ENCODE measurements at regions not wholly inside any gene's neighbourhood (a gene's known extent, or its start where the extent isn't known, plus 50 kb on each side); places are given as distances from the start of the nearest gene placed in this dataset.

DNA sequence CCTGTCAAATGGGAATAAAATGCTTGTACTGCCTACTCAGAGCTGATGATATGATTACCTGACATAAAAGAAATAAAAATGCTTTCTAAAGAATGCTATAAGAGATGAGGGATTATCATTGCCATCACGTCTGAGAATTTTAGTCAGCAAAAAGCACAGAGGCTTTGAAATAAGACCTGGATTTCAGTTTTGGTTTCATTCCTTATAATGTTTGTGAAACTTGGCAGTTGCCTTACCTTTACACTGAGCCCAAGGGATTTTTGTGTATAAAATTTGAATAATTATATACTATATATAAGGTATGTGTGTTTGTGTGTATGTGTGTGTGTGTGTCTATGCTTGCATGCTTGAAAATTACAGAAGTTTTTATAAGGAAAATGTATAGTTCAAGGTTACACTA lies 634.8 kb upstream of the BCHE start:
- no peaks in the 10 kb centered on the region for H3K27me3 Mint-ChIP-seq (ENCODE audit: insufficient read depth, low read depth)
- no peaks in the 10 kb centered on the region for H3K9me3 Mint-ChIP-seq
- H3K4me3 ChIP-seq = no peak overlapping the region
- H3K4me3 Mint-ChIP-seq = no peak overlapping the region
- H3F3A ChIP-seq (ENCODE audit: low read depth) = no peaks in the 10 kb centered on the region
- no peaks in the 10 kb centered on the region for H4K20me1 ChIP-seq (ENCODE audit: low read depth)
- no peak overlapping the region for H3K9ac ChIP-seq
- no peak overlapping the region for H3K27ac ChIP-seq
- no peak overlapping the region for H3K27ac Mint-ChIP-seq
- DNase-seq (ENCODE audit: low spot score) = no peak
- TF ChIP-seq EZH2phosphoT487 (IDR thresholded peaks at IDR 0.05) (no peak), CTCF (IDR thresholded peaks at IDR 0.05) (no peak)
- H3K4me1 ChIP-seq = no peaks in the 10 kb centered on the region
- no peak overlapping the region for H2AFZ ChIP-seq (replicated peaks)
- H3K36me3 Mint-ChIP-seq = no peaks in the 10 kb centered on the region
- H3K36me3 ChIP-seq = no peaks in the 10 kb centered on the region
- no peaks in the 10 kb centered on the region for H3K27me3 ChIP-seq
- H3K4me1 Mint-ChIP-seq = no peaks in the 10 kb centered on the region
- H3K79me2 ChIP-seq (ENCODE audit: low read depth) = no peaks in the 10 kb centered on the region
- no peak overlapping the region for H3K4me2 ChIP-seq
- no peaks in the 10 kb centered on the region for H3K9me3 ChIP-seq (ENCODE audit: low read depth)

GRCh38 chr3:166471074-166471767 lies 634.0 kb upstream of the BCHE start:
- Histone ChIP-seq H3K4me2 (no peak overlapping the region), H3K4me1 (no peaks in the 10 kb centered on the region), H3K27me3 (no peaks in the 10 kb centered on the region), H4K20me1 (ENCODE audit: low read depth) (no peaks in the 10 kb centered on the region), H3F3A (ENCODE audit: low read depth) (no peaks in the 10 kb centered on the region), H3K79me2 (ENCODE audit: low read depth) (no peaks in the 10 kb centered on the region), H3K9ac (no peak overlapping the region), H3K4me3 (no peak overlapping the region), H3K27ac (no peak overlapping the region), H3K9me3 (ENCODE audit: low read depth) (no peaks in the 10 kb centered on the region), H3K36me3 (no peaks in the 10 kb centered on the region), H2AFZ (replicated peaks) (no peak overlapping the region)
- TF ChIP-seq EZH2 (IDR thresholded peaks at IDR 0.05) = no peak
- TF ChIP-seq CTCF (IDR thresholded peaks at IDR 0.05) = no peak
- no peak for TF ChIP-seq EZH2phosphoT487 (IDR thresholded peaks at IDR 0.05)
- H3K4me1 Mint-ChIP-seq = no peaks in the 10 kb centered on the region
- H3K4me3 Mint-ChIP-seq = no peak overlapping the region
- H3K27me3 Mint-ChIP-seq (ENCODE audit: insufficient read depth, low read depth) = no peaks in the 10 kb centered on the region
- DNase-seq (ENCODE audit: low spot score) = no peak
- H3K27ac Mint-ChIP-seq = no peak overlapping the region
- no peaks in the 10 kb centered on the region for H3K9me3 Mint-ChIP-seq
- no peaks in the 10 kb centered on the region for H3K36me3 Mint-ChIP-seq

DNA sequence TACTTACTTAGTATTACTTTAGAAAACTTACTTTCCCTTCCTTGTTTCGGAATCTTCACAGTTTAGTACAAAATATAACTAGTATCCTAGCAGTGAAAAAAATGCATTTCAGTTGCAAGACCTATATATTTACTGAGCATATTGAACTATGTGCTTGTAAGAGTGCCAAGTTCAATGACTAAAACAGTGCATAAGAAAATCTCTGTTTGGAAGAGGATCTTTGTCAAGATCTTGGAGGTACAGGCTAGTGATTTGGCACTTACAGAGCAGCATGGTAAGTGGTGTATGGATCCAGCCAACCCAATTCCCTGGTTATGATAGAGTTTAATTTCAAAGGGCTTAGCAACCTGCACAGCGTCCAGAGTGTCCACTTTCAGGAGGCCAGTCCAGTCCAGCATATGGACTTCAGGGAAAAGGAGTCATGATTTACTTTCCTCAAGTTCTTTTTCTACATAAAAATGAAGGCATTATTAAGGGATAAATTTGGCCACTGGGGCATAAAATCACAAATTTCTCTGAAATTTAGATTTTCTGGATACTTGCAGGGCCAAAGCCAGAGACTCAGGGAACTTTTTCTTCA lies 625.8 kb upstream of the BCHE start:
- TF ChIP-seq CTCF (IDR thresholded peaks at IDR 0.05) (no peak), EZH2phosphoT487 (IDR thresholded peaks at IDR 0.05) (no peak), EZH2 (IDR thresholded peaks at IDR 0.05) (no peak)
- no peaks in the 10 kb centered on the region for H3K79me2 ChIP-seq (ENCODE audit: low read depth)

More for the DNA sequence above, 625.8 kb upstream of the BCHE start:
- Histone ChIP-seq H4K20me1 (ENCODE audit: low read depth) (no peaks in the 10 kb centered on the region), H3K9me3 (ENCODE audit: low read depth) (no peaks in the 10 kb centered on the region), H3K27me3 (no peaks in the 10 kb centered on the region), H3K4me2 (no peak overlapping the region), H3K9ac (no peak overlapping the region), H2AFZ (replicated peaks) (no peak overlapping the region), H3F3A (ENCODE audit: low read depth) (no peaks in the 10 kb centered on the region), H3K4me1 (no peaks in the 10 kb centered on the region), H3K36me3 (no peaks in the 10 kb centered on the region), H3K27ac (no peak overlapping the region), H3K4me3 (no peak overlapping the region)
- Mint-ChIP-seq H3K36me3 (no peaks in the 10 kb centered on the region), H3K27me3 (ENCODE audit: insufficient read depth, low read depth) (no peaks in the 10 kb centered on the region), H3K4me3 (no peak overlapping the region), H3K27ac (no peak overlapping the region), H3K9me3 (no peaks in the 10 kb centered on the region), H3K4me1 (no peaks in the 10 kb centered on the region)
- no peak for DNase-seq (ENCODE audit: low spot score)
